NCI-H345 (cell line): ENCODE measurements at regions not wholly inside any gene's neighbourhood (a gene's known extent, or its start where the extent isn't known, plus 50 kb on each side); places are given as distances from the start of the nearest gene placed in this dataset.
"Not testable (repeated sequence)": the region's sequence is repeated elsewhere in the genome, so short reads cannot be mapped to it uniquely, and the experiment has no call there.

Experiments used
- DNase-seq: peaks from one replicate; lab custom pipeline; 2025; lab: John Stamatoyannopoulos, UW

DNA sequence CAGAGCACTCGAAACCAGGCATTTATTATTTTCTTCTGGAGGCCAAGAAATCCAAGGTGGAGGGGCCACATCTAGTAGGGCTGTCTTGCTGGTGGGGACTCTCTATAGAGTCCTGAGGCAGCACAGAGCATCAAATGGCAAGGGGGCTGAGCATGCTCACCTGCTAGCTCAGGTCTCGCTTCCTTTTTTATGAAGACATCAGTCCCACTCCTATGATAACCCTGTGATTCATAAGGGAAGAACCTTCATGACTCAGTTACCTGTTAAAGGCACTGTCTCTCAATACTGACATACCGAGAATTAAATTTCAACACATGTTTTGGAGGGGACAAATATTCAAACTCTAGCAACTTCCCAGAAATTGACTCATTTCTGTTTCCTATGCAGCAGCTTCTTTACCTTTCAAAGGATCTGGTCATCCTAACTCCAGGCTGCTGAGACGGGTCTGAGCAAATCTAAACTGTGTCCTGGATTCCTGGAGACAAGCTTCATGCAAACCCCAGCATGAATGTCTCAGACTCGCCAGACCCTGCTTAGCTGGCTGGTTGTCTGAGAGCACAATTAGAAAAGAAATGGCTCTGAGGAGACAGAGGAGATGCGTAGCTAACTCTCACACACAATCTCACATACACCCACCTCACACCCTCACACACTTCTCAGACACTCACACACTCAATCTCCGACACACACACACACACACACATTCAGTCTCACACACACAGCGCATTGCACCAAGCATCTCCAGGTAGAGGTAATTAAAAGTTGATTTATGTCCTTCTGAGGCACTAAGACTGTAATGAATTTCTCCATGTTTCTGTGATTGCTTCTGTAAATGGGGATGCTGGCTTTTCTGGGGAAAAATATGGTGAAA is 280.8 kb downstream of the BCL2L11 start:
- not testable (repeated sequence) for DNase-seq

DNA sequence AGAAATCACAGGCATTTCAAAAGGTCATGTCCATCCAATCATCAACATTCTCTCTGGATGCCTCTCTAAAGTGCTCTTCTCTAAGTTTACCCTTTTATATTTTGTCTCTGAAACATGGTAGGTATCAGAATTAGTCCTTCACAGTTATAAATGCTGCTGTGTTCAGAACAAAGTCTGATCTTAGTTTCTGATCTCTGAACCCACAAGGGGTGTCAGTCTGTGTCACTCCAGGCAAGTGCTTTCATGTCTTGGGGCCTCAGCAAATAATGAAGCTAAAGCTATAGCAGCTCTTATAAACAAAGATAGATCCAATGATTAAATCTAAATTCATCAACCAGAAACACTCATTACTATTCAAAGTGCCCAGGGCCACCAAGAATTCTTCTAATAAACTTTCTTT is 281.7 kb downstream of the BCL2L11 start:
- DNase-seq, result not testable (repeated sequence)

DNA sequence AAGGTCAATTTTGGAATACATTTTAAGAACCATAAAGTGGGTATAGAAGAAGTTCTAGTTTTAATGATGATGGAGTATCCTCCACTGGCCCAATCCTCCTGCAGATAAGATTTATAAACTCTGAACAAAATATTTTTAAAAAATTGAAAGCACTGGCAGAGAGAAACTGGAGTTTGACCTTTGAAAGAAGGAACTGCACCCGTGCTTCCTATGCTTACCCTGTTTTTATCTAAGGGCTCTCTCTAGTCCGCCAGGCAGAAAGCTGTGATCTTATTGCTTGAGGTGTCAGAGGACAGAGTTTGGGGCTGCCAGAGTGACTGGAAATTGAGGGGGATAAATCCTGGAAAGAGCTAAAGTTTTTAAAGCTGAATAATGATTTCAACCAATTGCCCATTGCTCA is 282.6 kb downstream of the BCL2L11 start:
- not testable (repeated sequence) for DNase-seq

DNA sequence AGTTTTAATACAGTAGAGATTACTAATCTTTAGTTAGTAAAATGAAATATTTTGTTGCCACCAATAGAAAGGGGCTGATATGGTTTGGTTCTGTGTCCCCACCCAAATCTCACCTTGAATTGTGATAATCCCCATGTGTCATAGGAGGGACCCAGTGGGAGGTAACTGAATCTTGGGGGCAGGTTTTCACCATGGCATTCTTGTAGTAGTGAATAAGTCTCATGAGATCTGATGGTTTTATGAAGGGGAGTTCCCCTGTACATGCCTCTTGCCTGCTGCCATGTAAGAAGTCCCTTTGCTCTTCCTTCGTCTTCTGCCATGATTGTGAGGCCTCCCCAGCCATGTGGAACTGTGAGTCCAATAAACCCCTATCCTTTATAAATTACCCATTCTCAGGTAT is 285.9 kb downstream of the BCL2L11 start:
- not testable (repeated sequence) for DNase-seq

DNA sequence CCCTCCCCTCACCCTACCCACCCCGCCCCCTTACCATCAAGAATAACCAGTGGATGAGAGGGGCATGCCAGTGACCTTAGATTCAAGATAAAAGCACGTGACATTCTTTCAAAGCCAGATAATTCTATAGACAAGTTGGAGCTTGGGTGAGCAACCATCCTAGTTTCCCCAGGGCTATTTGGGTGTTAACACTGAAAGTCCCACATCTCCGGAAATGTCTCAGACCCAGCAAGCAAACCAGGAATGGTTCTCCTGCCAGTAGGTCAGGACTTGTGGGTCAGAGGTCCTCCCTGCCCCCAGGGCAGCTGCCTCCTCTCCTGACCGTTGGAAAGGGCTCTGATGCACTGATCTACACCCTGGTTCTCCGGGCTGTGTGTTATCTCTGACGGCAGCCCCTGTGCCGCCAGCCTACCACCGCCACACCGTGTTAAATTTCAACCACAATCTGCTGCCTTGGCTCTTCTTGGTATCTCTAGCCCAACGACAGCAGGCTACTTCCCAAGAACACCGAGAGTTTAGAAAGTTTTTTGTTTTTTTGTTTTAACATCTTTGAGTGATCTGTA is 287.0 kb downstream of the BCL2L11 start:
- not testable (repeated sequence) for DNase-seq

DNA sequence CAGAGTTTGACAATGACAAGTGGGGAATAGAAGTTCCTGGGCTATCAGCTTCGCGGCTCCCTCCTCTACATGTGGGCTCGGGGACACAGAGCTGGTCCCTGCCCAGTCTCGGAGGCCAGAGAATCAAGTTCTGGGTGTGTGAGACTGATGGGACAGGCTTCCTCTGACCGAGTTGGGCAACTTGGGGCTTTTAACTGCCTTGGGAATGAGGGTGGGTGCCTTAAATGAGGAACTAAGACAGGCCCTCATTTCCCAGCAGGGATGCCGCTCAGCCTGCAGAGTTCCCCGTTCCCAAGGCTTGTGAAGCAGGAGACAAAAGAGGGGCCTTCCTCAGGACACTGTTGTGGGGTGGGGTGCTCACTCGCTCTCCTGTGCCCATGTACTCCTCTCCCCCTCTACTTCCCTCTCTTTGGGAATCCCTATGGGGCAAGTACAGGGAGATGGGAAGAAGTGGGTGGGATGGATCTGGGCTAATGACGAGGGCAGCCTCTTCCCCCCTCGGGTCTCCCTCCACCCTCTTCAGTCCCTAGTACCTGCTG is 290.2 kb downstream of the BCL2L11 start:
- DNase-seq, result not testable (repeated sequence)

DNA sequence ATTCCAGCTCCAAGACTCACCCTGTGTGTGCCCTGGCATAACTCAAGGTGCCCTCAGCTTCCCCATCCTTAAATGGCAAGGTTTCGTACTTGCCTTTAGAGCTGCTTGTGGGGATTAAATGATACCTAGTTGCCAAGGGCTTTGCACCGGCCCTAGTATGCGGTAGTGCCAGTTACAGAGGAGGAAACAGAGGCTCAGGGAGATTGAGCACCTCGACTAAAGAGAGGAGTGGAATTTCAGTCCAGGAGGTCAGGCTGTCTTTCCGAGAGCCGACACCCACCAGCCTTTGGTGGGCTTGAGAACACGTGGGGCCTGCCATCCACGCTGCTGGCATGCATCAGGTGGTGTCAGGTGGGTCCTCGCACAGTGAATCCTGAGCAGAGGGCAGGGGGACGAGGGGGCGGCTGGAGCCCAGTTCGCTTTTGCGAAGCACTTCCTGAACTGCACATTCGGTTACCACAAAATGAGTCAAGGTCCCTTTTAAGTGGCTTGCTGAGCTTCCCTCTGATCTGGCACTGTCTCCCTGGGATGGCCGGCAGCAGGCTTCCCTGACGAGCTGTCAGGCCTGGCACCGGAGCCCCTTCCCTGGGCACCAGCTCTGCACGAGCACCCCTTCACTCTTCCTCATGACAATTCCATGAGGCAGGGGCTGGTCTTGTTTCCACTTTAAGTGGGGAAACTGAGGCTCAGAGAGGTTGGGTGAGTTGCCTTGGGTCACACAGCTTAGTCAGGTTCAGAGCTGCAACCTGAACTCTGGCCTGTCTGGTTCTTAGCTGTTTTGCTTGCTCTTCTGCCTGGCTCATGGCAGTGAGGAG is 291.4 kb downstream of the BCL2L11 start:
- not testable (repeated sequence) for DNase-seq

DNA sequence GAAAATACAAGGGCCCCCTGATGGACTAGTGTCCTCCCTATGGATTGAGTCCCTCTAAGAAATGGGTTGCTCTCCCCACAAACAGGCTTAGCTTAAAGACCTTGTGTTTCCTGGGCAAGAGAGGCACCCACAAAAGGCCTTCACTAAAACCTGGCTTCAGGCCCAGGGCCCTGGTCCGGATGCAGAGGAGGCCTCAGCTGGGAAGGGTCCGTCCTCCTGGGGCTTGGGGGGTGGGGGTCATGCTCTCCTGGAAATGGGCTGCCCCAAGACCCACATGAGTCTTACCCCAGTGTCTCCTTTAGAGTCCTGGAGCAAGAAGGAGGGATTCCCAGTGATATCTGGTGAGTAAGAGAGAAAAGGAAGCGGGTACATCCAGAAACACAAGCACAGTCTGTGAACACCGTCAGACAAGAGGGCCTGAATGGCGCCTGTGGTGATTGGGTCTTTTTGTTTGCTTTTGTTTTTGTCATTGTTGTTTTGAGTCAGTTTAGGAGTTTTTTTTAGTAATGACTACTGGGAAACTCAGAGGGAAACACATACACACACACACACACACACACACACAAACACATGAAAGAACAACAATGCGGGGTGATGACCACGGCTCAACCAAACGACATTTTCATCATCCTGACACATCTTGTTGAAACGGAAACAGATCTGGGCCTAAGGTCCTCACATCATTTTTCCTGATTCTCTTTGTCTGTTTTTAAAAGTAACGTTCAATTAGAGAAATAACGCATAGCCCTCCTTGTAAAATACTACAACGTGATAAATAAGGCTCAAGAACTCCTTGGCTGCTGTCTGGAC is 292.3 kb downstream of the BCL2L11 start:
- DNase-seq, result not testable (repeated sequence)

DNA sequence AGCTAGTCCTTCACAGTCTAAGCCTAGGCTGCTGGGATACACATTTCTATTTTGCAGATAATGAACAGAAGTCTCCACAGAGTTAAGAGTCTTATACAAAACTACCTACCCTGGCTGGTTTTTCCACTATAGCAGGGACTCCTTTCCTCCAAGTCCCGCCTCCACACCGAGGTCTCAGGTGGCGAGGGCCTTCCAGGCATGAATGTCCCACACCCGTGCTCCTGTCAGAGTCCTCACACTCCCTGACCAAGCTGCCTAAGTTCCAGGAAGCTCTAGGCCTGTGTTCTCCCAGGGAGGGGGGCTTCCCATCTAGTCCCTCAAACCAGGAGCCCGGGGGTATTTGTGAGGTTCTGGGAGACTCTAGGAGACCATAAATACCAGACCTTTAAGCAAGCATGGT is 293.2 kb downstream of the BCL2L11 start:
- DNase-seq, result not testable (repeated sequence)

DNA sequence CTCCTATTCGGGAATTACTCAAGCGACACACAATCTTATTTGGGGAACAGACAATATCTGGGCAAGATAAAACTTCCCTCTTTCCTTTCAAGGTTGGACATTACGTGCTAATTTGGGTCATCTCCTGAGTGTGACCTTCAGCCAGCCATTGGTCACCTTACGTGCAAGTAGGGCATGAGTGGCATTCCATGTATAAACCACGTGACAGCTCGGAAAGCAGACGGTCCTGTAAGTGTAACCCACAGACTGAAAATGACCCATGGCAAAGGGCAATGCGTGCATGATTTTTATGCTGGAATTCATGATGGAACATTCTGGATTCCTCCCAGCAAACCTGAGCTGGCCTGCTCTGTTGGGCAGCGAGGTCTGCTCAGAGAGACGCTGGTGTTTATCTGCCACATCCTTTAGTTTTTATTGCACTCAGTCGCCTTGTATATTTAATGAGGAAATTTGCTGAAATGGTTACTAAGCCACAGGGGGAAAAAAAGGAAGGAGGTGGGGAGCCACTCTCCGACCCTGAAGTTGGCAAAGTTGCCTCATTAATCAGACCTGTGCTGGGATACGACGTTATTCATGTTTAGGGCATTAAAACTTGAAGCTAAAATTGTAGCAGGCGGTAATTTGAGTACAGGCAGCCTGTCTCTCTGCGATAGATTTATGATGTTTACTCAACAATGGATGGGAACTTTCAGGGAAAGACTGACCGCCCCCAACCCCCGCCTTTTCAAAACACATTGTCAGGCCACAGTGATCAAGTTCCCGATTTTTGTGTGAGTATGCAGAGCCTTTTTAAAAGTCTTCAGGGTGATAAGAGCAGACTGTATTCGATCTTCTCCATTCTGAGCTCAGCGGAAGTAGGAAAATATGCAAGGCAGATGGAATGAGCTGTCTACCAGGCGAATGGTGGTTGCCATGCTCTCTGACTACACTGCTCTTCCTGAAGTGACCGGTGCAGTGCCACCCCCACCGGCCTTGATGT is 295.3 kb downstream of the BCL2L11 start:
- DNase-seq, result not testable (repeated sequence)

DNA sequence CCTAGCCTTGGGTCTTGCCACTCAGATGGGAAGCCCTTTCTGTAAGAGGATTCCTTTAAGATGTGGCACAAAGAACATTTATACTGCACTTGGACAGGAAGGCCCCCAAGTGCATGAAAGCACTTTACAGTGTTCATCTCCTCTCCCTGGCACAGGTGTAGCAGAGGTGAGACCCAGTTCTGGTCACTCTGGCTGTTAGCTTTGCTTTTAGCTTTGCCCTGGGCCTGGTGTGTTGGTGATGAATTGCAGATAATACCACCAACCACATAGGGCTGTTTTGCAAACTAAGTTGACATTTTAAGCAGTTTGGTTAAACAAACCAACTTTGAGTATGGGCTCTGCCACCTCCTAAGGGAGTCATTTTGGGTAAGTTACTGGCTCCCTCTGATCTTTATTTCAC is 296.3 kb downstream of the BCL2L11 start:
- not testable (repeated sequence) for DNase-seq

DNA sequence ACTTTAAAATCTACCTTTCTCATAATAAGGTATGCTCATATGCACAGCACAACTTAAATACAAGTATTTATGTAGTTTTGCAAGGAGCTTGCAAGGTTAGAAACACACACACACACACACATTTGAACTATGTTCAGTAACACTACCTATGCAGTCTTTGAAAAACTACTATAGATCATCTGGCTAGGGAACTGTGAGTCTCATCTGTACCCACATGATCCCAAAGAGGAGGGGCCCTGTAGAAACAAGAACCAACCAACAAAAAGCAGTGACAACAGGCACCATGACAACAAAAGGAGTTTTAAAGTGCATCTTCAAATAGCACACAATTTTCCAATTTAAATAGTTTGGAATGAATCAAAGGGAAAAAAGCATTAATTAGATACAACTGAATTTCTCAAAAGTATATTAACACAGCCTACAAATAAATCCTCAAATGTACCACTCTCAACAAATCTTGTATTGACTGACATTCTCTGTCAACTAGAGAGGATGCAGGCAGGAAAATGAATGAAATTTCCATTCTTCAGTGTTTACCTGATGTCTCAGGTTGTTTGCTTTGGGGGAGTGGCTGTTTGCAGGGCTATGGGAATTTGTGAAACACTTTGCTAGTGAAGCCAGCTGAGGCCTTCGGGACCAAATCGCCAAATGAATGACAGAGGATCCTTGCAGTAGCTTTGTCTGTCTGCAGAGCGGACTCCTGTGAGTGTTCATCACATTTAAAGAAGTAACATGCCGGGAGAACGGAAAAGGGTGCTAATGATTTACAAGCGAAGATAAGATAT is 297.6 kb downstream of the BCL2L11 start:
- DNase-seq, result not testable (repeated sequence)

DNA sequence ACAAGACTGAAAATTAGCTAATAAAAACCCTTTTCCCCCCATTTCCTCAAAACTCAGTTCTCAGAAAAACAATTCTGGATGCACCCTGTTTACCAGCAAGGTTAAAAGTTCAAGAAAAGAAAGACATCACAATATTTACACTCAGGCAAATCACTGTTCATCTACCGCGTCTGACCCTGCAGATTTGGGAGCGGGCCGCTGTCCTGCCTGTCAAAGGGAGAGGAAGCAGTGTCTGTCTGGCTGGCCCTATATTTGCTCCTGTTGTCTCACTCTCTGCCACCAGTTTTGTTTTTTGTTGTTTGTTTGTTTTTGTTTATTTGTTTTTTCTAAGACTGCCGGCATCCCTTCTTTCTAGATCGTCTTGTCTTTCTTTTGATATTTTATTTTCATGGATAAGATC is 299.4 kb downstream of the BCL2L11 start:
- DNase-seq, result not testable (repeated sequence)

DNA sequence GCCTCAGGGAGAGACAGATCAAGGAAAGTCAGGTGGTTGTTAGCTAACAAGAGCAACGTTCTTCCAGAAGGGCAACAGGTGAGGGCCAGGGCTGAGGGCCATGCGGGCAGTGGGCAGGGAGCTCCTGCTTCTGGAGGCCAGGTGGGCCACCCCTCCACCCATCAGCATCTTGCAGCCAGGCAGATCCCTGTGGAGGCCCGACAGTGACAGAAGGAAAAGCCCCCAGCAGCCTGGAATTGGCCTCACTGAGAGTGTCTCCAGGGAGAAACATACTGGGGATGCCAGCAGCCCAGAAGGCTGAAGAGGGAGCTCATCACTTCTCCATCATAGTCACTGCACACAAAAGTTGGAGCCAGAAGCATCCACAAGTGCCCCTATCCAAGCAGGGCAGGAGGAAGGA is 300.1 kb downstream of the BCL2L11 start:
- not testable (repeated sequence) for DNase-seq

DNA sequence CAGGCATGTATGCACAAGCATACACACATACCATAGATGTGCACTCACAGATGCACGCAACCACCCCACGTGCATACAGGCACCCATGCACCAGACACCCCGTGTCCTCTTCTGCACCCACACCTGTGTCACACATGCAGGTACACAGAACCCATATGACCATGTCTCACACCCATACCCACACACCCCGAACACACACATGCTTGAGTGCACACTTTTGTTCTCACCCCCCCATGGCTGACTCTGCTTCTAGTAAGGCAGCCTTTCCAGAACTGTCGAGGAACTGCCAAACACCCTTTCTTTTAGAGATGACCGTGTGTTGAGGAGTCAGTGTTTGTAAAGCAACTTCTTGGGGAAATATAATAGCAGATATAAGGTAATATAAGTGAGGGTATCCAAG is 301.2 kb downstream of the BCL2L11 start:
- DNase-seq, result not testable (repeated sequence)

DNA sequence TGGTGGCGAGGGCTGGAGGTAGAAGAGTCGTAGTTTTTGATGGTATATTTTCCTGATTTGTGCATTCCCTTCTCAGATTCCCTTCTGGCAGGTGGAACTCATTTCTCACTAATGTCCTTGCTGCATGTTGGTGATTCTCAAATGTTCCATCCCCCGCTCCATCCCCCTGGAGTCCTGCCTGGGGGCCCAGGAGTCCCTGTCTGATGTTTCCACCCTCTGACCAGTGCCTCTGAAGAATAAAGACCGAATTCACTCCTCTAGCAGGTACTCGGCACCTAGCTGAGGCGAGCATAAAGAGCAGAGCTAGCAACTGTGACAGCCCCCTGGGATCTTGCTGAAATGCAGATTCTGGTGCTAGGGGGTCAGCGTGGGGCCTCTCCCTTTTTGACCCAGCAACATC is 301.8 kb downstream of the BCL2L11 start:
- not testable (repeated sequence) for DNase-seq

DNA sequence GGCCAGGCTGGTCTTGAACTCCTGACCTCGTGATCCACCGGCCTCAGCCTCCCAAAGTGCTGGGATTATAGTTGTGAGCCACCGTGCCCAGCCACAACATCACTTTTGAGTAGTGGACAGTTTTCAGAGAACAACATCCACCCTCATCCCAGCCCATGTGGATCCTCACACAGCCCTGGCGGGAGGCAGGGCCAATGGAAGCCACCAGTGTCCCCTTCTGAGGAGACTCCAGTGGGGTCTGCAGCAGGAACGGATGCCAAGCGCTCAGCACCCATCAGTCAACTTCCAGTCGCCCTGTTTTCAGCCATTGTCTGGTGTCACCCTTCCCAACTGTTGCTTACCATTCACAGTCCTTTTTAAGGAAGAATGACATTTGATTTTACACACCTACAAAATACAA is 302.5 kb downstream of the BCL2L11 start:
- not testable (repeated sequence) for DNase-seq

DNA sequence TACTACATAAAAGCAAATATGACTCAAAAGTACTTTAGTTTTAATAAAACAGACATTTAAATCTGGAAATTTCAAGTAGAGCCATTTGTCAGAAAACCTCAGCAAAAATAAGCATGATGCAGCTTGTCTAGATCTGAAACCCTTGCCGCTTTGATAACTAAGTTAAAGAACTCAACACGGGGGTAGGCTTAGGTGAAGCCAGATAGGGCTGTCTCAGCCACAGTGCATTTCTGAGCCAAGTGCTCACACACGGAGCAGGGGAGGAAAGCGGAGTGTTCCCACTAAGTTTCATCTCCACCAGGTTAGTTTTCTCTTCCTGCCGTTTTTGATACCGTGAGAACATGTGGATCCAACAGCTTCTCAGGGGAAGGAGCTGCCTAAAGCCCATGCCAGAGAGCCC is 303.5 kb downstream of the BCL2L11 start:
- DNase-seq, result not testable (repeated sequence)

DNA sequence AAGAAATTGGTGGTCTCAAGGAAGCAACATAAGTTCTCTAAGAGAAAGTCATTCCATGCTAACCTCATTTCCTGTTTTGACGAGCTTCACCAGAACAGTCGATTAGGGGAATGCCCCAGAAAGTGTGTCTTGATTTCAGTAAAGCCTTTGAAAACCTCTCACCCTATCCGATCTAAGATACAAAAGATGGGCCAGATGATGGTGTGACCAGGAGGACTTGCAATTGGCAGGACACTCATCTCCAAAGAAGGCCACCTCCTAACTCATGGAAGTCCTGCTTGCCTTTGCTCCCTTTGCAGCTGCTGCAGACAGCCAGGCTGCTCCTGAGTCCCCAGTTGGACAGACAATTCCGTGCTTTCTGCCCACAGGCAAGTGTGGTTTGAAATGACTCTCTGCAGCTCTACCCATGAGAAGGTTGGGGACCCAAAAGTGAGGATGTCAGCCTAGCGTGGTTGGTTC is 304.2 kb downstream of the BCL2L11 start:
- not testable (repeated sequence) for DNase-seq
